Progenitor cell of endocrine pancreas (in vitro differentiated cells): ENCODE measurements at regions not wholly inside any gene's neighbourhood (a gene's known extent, or its start where the extent isn't known, plus 50 kb on each side); places are given as distances from the start of the nearest gene placed in this dataset.

ENCODE experiments used
- DNase-seq: peaks from one replicate; pipeline ENCODE4 v3.0.0; 2021; ENCODE audit warnings: low spot score; ENCODE audit not compliant: unreplicated experiment
- H3K27ac Mint-ChIP-seq: 2 replicates; pipeline ENCODE4 v1.8.0; 2021; ENCODE audit warnings: mild to moderate bottlenecking, moderate library complexity, mixed read lengths
- H3K27me3 Mint-ChIP-seq: 2 replicates; pipeline ENCODE4 v1.8.0; 2021; ENCODE audit warnings: mixed read lengths
- H3K36me3 Mint-ChIP-seq: 2 replicates; pipeline ENCODE4 v1.8.0; 2022; ENCODE audit warnings: mixed read lengths; ENCODE audit not compliant: insufficient read depth
- H3K4me1 Mint-ChIP-seq: 2 replicates; pipeline ENCODE4 v1.8.0; 2021; ENCODE audit warnings: low read depth, mixed read lengths
- H3K4me3 Mint-ChIP-seq: 2 replicates; pipeline ENCODE4 v1.8.0; 2021; ENCODE audit warnings: low read depth, mild to moderate bottlenecking, moderate library complexity, mixed read lengths
- H3K9me3 Mint-ChIP-seq: 2 replicates; pipeline ENCODE4 v1.8.0; 2021; ENCODE audit warnings: low read depth, mixed read lengths
- CTCF ChIP-seq: fragments of 200-600 bp; sonication (generic); IDR thresholded peaks from one replicate; pipeline ENCODE4 v1.5.0; 2021; ENCODE audit warnings: antibody characterized with exemption, mild to moderate bottlenecking; ENCODE audit not compliant: unreplicated experiment

GRCh38 chr12:9271875-9272274 is 63.7 kb upstream of the PZP start:
- no peak for DNase-seq
- Mint-ChIP-seq H3K27ac (no peak overlapping the region), H3K4me1 (no peaks in the 10 kb centered on the region), H3K9me3 (no peaks in the 10 kb centered on the region), H3K4me3 (no peak overlapping the region), H3K36me3 (no peaks in the 10 kb centered on the region), H3K27me3 (peaks cover 9% of the 10 kb centered on the region)
- no peak for TF ChIP-seq CTCF

- TF ChIP-seq CTCF: no peak
- DNase-seq: no peak
- Mint-ChIP-seq H3K4me1 (no peaks in the 10 kb centered on the region), H3K36me3 (no peaks in the 10 kb centered on the region), H3K27ac (no peak overlapping the region), H3K27me3 (no peaks in the 10 kb centered on the region), H3K9me3 (no peaks in the 10 kb centered on the region), H3K4me3 (no peak overlapping the region)
Measured at GRCh38 chr12:9264546-9264945, 56.4 kb upstream of the PZP start.

- Mint-ChIP-seq H3K4me3 (no peak overlapping the region), H3K36me3 (peaks cover 1% of the 10 kb centered on the region), H3K27ac (no peak overlapping the region), H3K27me3 (no peaks in the 10 kb centered on the region), H3K4me1 (no peaks in the 10 kb centered on the region), H3K9me3 (peaks cover 3% of the 10 kb centered on the region)
- no peak for DNase-seq
- no peak for TF ChIP-seq CTCF
Measured at GRCh38 chr12:9260931-9261330, 52.7 kb upstream of the PZP start.

GRCh38 chr12:9258676-9259075 is 50.5 kb upstream of the PZP start:
- no peak for DNase-seq
- Mint-ChIP-seq H3K36me3 (peaks cover 1% of the 10 kb centered on the region), H3K27me3 (no peaks in the 10 kb centered on the region)

More at GRCh38 chr12:9258676-9259075, 50.5 kb upstream of the PZP start:
- TF ChIP-seq CTCF: no peak
- no peak overlapping the region for H3K4me3 Mint-ChIP-seq
- H3K27ac Mint-ChIP-seq: no peak overlapping the region
- H3K4me1 Mint-ChIP-seq: no peaks in the 10 kb centered on the region
- H3K9me3 Mint-ChIP-seq: peaks cover 3% of the 10 kb centered on the region
